ENCODE measurements at regions not wholly inside any gene's neighbourhood (a gene's known extent, or its start where the extent isn't known, plus 50 kb on each side); places are given as distances from the start of the nearest gene placed in this dataset.

DNA sequence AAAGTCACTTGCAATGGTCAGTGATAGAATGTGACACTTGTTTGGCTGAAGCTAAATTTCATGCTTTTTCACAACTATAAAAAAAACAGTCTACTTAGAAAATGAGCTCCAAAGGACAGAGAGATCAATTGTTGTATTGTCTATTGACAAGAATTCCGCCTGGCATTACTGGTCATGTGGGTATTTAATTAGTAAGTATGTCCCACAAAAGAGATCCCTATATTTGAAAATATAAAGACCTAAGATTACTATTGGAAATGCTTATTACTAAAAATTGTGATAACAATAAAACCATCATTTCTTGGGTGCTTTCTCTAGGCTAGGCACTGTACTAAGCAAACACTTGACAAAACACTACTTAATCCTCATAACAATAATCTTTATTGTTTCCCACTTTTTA lies 745.2 kb upstream of the C9orf72 start:
- peaks cover 0 to 7% of the 10 kb centered on the region in 2 experiments; a peak in 1 of 4 replicates for H3K9me3 ChIP-seq (ENCODE audit: control insufficient read depth in 1 of 2, insufficient read depth in 1 of 2, low read depth in 1 of 2, low read length in 2 of 2)
- CTCF ChIA-PET, result no interaction called here
- POLR2A ChIA-PET, result no interaction called here

DNA sequence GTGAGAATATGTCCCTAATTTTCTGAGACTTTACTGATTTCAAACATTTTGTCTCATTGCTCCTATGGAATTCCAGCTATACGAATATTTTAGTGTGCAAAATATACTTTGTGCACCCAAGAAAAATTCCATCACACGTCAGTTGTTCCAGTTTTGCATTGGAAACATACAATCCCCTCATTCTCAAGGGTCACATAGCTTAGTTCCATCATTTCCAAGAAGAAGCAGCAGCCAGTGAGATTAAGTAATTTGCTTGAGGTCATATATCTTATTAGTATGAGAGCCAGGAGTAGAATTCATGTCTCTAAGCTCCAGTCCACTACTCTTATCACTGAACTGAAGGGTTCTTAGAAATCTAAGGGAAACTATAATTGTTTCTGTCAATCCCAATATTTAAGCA lies 746.7 kb upstream of the C9orf72 start:
- Histone ChIP-seq H3K27me3 (ENCODE audit: insufficient read depth, low read length) (no peaks in the 10 kb centered on the region), H3K36me3 (ENCODE audit: control insufficient read depth in 1 of 2, insufficient read depth in 2 of 2, low read length in 2 of 2) (no peaks in the 10 kb centered on the region), H3K79me2 (ENCODE audit: insufficient read depth, low read length) (no peaks in the 10 kb centered on the region), H3K27ac (ENCODE audit: low read depth, low read length) (no peak overlapping the region), H3K4me1 (ENCODE audit: control insufficient read depth in 1 of 2, insufficient read depth in 2 of 2, low read length in 2 of 2) (no peaks in the 10 kb centered on the region), H2AFZ (ENCODE audit: low read depth, low read length, poor library complexity, severe bottlenecking) (no peak overlapping the region), H4K20me1 (ENCODE audit: insufficient read depth) (no peaks in the 10 kb centered on the region), H3K9ac (ENCODE audit: low read length) (no peak overlapping the region), H3K9me2 (ENCODE audit: insufficient read depth) (no peaks in the 10 kb centered on the region), H3K9me3 (ENCODE audit: control insufficient read depth in 1 of 2, insufficient read depth in 1 of 2, low read depth in 1 of 2, low read length in 2 of 2) (peaks cover 0 to 7% of the 10 kb centered on the region in 2 experiments; a peak in 1 of 4 replicates), H3K4me2 (ENCODE audit: low read length) (no peak overlapping the region), H3K4me3 (replicated peaks in 1 of 2; ENCODE audit: low read depth in 1 of 2, low read length in 2 of 2) (no peak overlapping the region)
- TF ChIP-seq JUND (IDR thresholded peaks at IDR 0.05) (no peak), EZH2phosphoT487 (IDR thresholded peaks at IDR 0.05; ENCODE audit: borderline replicate concordance) (no peak)
- TF ChIP-seq, protein P1, sequence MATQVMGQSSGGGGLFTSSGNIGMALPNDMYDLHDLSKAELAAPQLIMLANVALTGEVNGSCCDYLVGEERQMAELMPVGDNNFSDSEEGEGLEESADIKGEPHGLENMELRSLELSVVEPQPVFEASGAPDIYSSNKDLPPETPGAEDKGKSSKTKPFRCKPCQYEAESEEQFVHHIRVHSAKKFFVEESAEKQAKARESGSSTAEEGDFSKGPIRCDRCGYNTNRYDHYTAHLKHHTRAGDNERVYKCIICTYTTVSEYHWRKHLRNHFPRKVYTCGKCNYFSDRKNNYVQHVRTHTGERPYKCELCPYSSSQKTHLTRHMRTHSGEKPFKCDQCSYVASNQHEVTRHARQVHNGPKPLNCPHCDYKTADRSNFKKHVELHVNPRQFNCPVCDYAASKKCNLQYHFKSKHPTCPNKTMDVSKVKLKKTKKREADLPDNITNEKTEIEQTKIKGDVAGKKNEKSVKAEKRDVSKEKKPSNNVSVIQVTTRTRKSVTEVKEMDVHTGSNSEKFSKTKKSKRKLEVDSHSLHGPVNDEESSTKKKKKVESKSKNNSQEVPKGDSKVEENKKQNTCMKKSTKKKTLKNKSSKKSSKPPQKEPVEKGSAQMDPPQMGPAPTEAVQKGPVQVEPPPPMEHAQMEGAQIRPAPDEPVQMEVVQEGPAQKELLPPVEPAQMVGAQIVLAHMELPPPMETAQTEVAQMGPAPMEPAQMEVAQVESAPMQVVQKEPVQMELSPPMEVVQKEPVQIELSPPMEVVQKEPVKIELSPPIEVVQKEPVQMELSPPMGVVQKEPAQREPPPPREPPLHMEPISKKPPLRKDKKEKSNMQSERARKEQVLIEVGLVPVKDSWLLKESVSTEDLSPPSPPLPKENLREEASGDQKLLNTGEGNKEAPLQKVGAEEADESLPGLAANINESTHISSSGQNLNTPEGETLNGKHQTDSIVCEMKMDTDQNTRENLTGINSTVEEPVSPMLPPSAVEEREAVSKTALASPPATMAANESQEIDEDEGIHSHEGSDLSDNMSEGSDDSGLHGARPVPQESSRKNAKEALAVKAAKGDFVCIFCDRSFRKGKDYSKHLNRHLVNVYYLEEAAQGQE (IDR thresholded peaks at IDR 0.05; ENCODE audit: low read depth), result no peak
- RAD21 ChIA-PET (ENCODE audit: low non-redundant PET in 1 of 2, low total read pairs in 2 of 2, uncharacterized antibody in 2 of 2, unreplicated experiment in 2 of 2), result no interaction called here
- ATAC-seq (no peak), DNase-seq (ENCODE audit: low read depth, low spot score) (no peak)
- no TSS peak for BruUV-seq (replicated peaks)
- CTCF ChIA-PET, result no interaction called here
- intact Hi-C loops (cut with micrococcal nuclease), result no loop called here
- POLR2A ChIA-PET, result no interaction called here

More for the DNA sequence above, 745.2 kb upstream of the C9orf72 start:
- DNase-seq (ENCODE audit: low read depth, low spot score), result no peak
- intact Hi-C loops (cut with micrococcal nuclease), result no loop called here
- H3K4me1 ChIP-seq (ENCODE audit: control insufficient read depth in 1 of 2, insufficient read depth in 2 of 2, low read length in 2 of 2), result no peaks in the 10 kb centered on the region
- H3K36me3 ChIP-seq (ENCODE audit: control insufficient read depth in 1 of 2, insufficient read depth in 2 of 2, low read length in 2 of 2), result no peaks in the 10 kb centered on the region
- RAD21 ChIA-PET (ENCODE audit: low non-redundant PET in 1 of 2, low total read pairs in 2 of 2, uncharacterized antibody in 2 of 2, unreplicated experiment in 2 of 2), result no interaction called here
- no peak overlapping the region for H2AFZ ChIP-seq (ENCODE audit: low read depth, low read length, poor library complexity, severe bottlenecking)
- no peak overlapping the region for H3K9ac ChIP-seq (ENCODE audit: low read length)
- ATAC-seq, result no peak
- no peaks in the 10 kb centered on the region for H3K27me3 ChIP-seq (ENCODE audit: insufficient read depth, low read length)
- H3K4me3 ChIP-seq (replicated peaks in 1 of 2; ENCODE audit: low read depth in 1 of 2, low read length in 2 of 2), result no peak overlapping the region
- no peaks in the 10 kb centered on the region for H3K9me2 ChIP-seq (ENCODE audit: insufficient read depth)
- H4K20me1 ChIP-seq (ENCODE audit: insufficient read depth), result no peaks in the 10 kb centered on the region
- H3K27ac ChIP-seq (ENCODE audit: low read depth, low read length), result no peak overlapping the region
- TF ChIP-seq SRF (IDR thresholded peaks at IDR 0.05; ENCODE audit: low read depth) (no peak), FOSL1 (IDR thresholded peaks at IDR 0.05; ENCODE audit: low read depth) (no peak), EZH2phosphoT487 (IDR thresholded peaks at IDR 0.05; ENCODE audit: borderline replicate concordance) (no peak), POLR2AphosphoS5 (IDR thresholded peaks at IDR 0.05; ENCODE audit: low read depth, low read length) (no peak), RAD21 (IDR thresholded peaks at IDR 0.05; ENCODE audit: low read depth) (no peak)
- TF ChIP-seq, protein P1 (IDR thresholded peaks at IDR 0.05; ENCODE audit: low read depth), result no peak
- no peaks in the 10 kb centered on the region for H3K79me2 ChIP-seq (ENCODE audit: insufficient read depth, low read length)
- BruUV-seq (replicated peaks), result no TSS peak
- no peak overlapping the region for H3K4me2 ChIP-seq (ENCODE audit: low read length)
